ENCODE measurements at regions not wholly inside any gene's neighbourhood (a gene's known extent, or its start where the extent isn't known, plus 50 kb on each side); places are given as distances from the start of the nearest gene placed in this dataset.
A peak's percentile ranks its signal among the peaks of the same experiment; 100 is the strongest.
"Not testable (repeated sequence)": the region's sequence is repeated elsewhere in the genome, so short reads cannot be mapped to it uniquely, and the experiment has no call there.

DNA sequence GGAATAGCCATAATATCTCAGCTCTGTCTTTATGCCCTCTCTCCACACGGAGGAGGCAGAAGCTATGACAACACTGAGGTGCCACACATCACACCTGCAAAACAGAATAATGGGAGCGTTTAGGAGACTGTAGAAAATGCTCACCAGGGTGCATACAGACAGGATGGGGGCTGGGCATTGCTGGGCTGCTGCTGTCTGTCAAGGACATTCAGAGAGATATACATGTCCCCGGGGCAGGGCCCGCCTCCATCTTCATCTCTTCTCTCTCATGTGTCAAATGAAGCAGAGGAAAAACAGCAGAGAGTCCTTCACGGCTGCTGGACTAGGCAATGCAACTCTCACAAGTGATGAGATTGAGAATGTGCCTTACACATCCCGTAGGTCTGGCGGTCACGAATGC is 65.3 kb upstream of the DHRSX start:
- CTCF ChIA-PET, result no interaction called here
- POLR2A ChIA-PET, result no interaction called here
- WGBS (ENCODE audit: insufficient coverage), result 95% methylated on average over 8 of the region's 8 CpGs

GRCh38 chrX:2561456-2561855 is 60.7 kb upstream of the DHRSX start:
- Histone ChIP-seq H3K4me3 (ENCODE audit: control insufficient read depth in 1 of 7, extremely low read depth in 1 of 7, insufficient read depth in 4 of 7, low read depth in 2 of 7, low read length in 6 of 7) (no peak overlapping the region), H3K27me3 (replicated peaks in 2 of 5; ENCODE audit: control insufficient read depth in 4 of 5, insufficient read depth in 5 of 5, low read length in 4 of 5) (peaks cover 0 to 6% (median 0%) of the 10 kb centered on the region in 5 experiments), H3K36me3 (ENCODE audit: control insufficient read depth in 4 of 4, insufficient read depth in 4 of 4, low read length in 3 of 4) (no peaks in the 10 kb centered on the region), H3K4me1 (ENCODE audit: control extremely low read depth in 1 of 4, control insufficient read depth in 4 of 4, insufficient read depth in 4 of 4, low read length in 3 of 4) (no peaks in the 10 kb centered on the region), H3K27ac (ENCODE audit: insufficient read depth in 1 of 2, low read depth in 1 of 2, low read length in 2 of 2, poor library complexity in 1 of 2, severe bottlenecking in 2 of 2) (no peak overlapping the region), H3K9me3 (ENCODE audit: control extremely low read depth in 1 of 5, control insufficient read depth in 4 of 5, insufficient read depth in 2 of 5, low read depth in 1 of 5, low read length in 4 of 5) (no peaks in the 10 kb centered on the region)
- ChIA-PET CTCF (no interaction called here), POLR2A (no interaction called here)
- peak in 2 of 3 donors; percentile 66 to 75 for DNase-seq
- 30% methylated on average over 4 of the region's 7 CpGs for WGBS (ENCODE audit: insufficient coverage)

More for the DNA sequence above, 65.3 kb upstream of the DHRSX start:
- peaks cover 0 to 5% (median 3%) of the 10 kb centered on the region in 5 experiments for H3K9me3 ChIP-seq (ENCODE audit: control extremely low read depth in 1 of 5, control insufficient read depth in 4 of 5, insufficient read depth in 2 of 5, low read depth in 1 of 5, low read length in 4 of 5)
- DNase-seq, result no peak
- H3K4me1 ChIP-seq (ENCODE audit: control extremely low read depth in 1 of 4, control insufficient read depth in 4 of 4, insufficient read depth in 4 of 4, low read length in 3 of 4), result no peaks in the 10 kb centered on the region
- H3K4me3 ChIP-seq (ENCODE audit: control insufficient read depth in 1 of 7, extremely low read depth in 1 of 7, insufficient read depth in 4 of 7, low read depth in 2 of 7, low read length in 6 of 7), result no peak overlapping the region
- H3K27ac ChIP-seq (ENCODE audit: insufficient read depth in 1 of 2, low read depth in 1 of 2, low read length in 2 of 2, poor library complexity in 1 of 2, severe bottlenecking in 2 of 2), result no peak overlapping the region
- no peaks in the 10 kb centered on the region for H3K27me3 ChIP-seq (replicated peaks in 2 of 5; ENCODE audit: control insufficient read depth in 4 of 5, insufficient read depth in 5 of 5, low read length in 4 of 5)
- no peaks in the 10 kb centered on the region for H3K36me3 ChIP-seq (ENCODE audit: control insufficient read depth in 4 of 4, insufficient read depth in 4 of 4, low read length in 3 of 4)

GRCh38 chrX:2559124-2559523 is 58.3 kb upstream of the DHRSX start:
- no peaks in the 10 kb centered on the region for H3K36me3 ChIP-seq (ENCODE audit: control insufficient read depth in 4 of 4, insufficient read depth in 4 of 4, low read length in 3 of 4)
- 83% methylated on average over 1 of the region's 3 CpGs for WGBS (ENCODE audit: insufficient coverage)
- no peak overlapping the region for H3K27ac ChIP-seq (ENCODE audit: insufficient read depth in 1 of 2, low read depth in 1 of 2, low read length in 2 of 2, poor library complexity in 1 of 2, severe bottlenecking in 2 of 2)
- H3K4me3 ChIP-seq (ENCODE audit: control insufficient read depth in 1 of 7, extremely low read depth in 1 of 7, insufficient read depth in 4 of 7, low read depth in 2 of 7, low read length in 6 of 7), result no peak overlapping the region
- ChIA-PET POLR2A (no interaction called here), CTCF (no interaction called here)
- H3K4me1 ChIP-seq (ENCODE audit: control extremely low read depth in 1 of 4, control insufficient read depth in 4 of 4, insufficient read depth in 4 of 4, low read length in 3 of 4), result no peaks in the 10 kb centered on the region
- DNase-seq, result no peak
- peaks cover 0 to 4% (median 0%) of the 10 kb centered on the region in 5 experiments for H3K9me3 ChIP-seq (ENCODE audit: control extremely low read depth in 1 of 5, control insufficient read depth in 4 of 5, insufficient read depth in 2 of 5, low read depth in 1 of 5, low read length in 4 of 5)
- H3K27me3 ChIP-seq (replicated peaks in 2 of 5; ENCODE audit: control insufficient read depth in 4 of 5, insufficient read depth in 5 of 5, low read length in 4 of 5), result peaks cover 0 to 6% (median 0%) of the 10 kb centered on the region in 5 experiments

DNA sequence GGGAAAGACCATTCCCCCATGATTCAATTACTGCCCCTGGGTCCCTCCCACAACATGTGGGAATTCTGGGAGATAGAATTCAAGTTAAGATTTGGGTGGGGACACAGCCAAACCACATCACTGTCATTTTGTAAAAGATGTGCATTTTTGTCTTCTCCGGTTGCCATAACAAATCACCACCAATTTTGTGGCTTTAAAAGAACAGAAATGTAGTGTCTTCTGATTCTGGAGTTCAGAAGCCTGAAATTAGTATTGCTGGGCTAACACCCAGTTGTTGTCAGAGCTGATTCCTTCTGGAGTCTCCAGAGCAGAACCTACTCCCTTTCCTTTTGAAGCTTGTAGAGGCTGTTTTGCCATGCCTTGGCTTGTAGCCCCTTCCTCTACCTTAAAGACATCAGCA is 54.1 kb upstream of the DHRSX start:
- peaks cover 0 to 4% (median 0%) of the 10 kb centered on the region in 5 experiments for H3K9me3 ChIP-seq (ENCODE audit: control extremely low read depth in 1 of 5, control insufficient read depth in 4 of 5, insufficient read depth in 2 of 5, low read depth in 1 of 5, low read length in 4 of 5)
- H3K27me3 ChIP-seq (replicated peaks in 2 of 5; ENCODE audit: control insufficient read depth in 4 of 5, insufficient read depth in 5 of 5, low read length in 4 of 5), result peaks cover 0 to 6% (median 0%) of the 10 kb centered on the region in 5 experiments
- no peak overlapping the region for H3K27ac ChIP-seq (ENCODE audit: insufficient read depth in 1 of 2, low read depth in 1 of 2, low read length in 2 of 2, poor library complexity in 1 of 2, severe bottlenecking in 2 of 2)
- no peak overlapping the region for H3K4me3 ChIP-seq (ENCODE audit: control insufficient read depth in 1 of 7, extremely low read depth in 1 of 7, insufficient read depth in 4 of 7, low read depth in 2 of 7, low read length in 6 of 7)
- WGBS (ENCODE audit: insufficient coverage), result no CpG with 5 or more reads among the region's 1 CpG
- CTCF ChIA-PET, result no interaction called here
- POLR2A ChIA-PET, result no interaction called here
- peaks cover 0 to 5% (median 0%) of the 10 kb centered on the region in 4 experiments for H3K4me1 ChIP-seq (ENCODE audit: control extremely low read depth in 1 of 4, control insufficient read depth in 4 of 4, insufficient read depth in 4 of 4, low read length in 3 of 4)
- H3K36me3 ChIP-seq (ENCODE audit: control insufficient read depth in 4 of 4, insufficient read depth in 4 of 4, low read length in 3 of 4), result no peaks in the 10 kb centered on the region
- DNase-seq, result no peak

DNA sequence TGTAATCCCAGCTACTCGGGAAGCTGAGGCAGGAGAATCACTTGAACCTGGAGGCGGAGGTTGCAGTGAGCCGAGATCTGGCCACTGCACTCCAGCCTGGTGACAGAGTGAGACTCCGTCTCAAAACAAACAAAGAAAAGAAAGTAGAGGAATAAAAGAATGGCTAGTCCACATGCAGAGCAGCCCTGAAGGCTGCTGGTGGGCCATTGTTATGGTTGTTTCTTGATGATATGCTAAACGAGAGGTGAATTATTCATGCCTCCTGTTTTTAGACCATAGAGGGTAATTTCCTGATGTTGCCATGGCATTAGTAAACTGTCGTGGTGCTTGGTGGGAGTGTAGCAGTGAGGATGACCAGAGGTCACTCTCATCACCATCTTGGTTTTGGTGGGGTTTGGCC is 53.3 kb upstream of the DHRSX start:
- H3K36me3 ChIP-seq (ENCODE audit: control insufficient read depth in 4 of 4, insufficient read depth in 4 of 4, low read length in 3 of 4); H3K4me3 ChIP-seq (ENCODE audit: control insufficient read depth in 1 of 7, extremely low read depth in 1 of 7, insufficient read depth in 4 of 7, low read depth in 2 of 7, low read length in 6 of 7); H3K9me3 ChIP-seq (ENCODE audit: control extremely low read depth in 1 of 5, control insufficient read depth in 4 of 5, insufficient read depth in 2 of 5, low read depth in 1 of 5, low read length in 4 of 5); H3K27me3 ChIP-seq (replicated peaks in 2 of 5; ENCODE audit: control insufficient read depth in 4 of 5, insufficient read depth in 5 of 5, low read length in 4 of 5); H3K27ac ChIP-seq (ENCODE audit: insufficient read depth in 1 of 2, low read depth in 1 of 2, low read length in 2 of 2, poor library complexity in 1 of 2, severe bottlenecking in 2 of 2); DNase-seq; CTCF ChIA-PET; POLR2A ChIA-PET; H3K4me1 ChIP-seq (ENCODE audit: control extremely low read depth in 1 of 4, control insufficient read depth in 4 of 4, insufficient read depth in 4 of 4, low read length in 3 of 4): not testable (repeated sequence)
- WGBS (ENCODE audit: insufficient coverage), result 82% methylated on average over 5 of the region's 6 CpGs

DNA sequence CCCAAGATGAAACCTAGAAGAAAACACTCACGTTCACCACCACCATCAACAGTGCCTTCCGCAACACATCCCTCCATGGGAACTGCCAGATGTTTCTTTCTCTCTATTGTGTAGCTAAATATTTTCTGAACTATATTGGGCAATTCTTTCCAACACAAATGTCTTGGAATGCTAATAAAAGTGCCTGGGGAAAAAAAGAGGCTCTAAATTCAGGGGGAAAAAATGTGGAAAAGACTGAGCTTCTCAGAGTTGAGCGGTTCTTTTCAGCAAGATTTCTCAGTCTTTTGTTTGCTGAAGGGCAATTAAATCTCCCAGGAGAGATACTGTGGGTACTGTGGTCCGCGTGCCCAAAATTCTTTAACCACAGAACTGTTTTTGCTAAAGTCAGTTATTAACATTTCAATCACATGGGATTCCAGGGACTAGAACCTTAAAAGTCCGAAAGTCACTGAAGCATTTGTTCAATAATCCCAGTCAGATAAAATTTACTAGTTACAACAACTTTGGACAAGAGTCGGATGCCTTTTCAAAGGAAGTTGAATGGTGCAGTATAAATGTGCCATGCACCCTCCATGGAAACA is 51.9 kb upstream of the DHRSX start:
- POLR2A ChIA-PET, result no interaction called here
- DNase-seq, result no peak
- no peak overlapping the region for H3K27ac ChIP-seq (ENCODE audit: insufficient read depth in 1 of 2, low read depth in 1 of 2, low read length in 2 of 2, poor library complexity in 1 of 2, severe bottlenecking in 2 of 2)

DNA sequence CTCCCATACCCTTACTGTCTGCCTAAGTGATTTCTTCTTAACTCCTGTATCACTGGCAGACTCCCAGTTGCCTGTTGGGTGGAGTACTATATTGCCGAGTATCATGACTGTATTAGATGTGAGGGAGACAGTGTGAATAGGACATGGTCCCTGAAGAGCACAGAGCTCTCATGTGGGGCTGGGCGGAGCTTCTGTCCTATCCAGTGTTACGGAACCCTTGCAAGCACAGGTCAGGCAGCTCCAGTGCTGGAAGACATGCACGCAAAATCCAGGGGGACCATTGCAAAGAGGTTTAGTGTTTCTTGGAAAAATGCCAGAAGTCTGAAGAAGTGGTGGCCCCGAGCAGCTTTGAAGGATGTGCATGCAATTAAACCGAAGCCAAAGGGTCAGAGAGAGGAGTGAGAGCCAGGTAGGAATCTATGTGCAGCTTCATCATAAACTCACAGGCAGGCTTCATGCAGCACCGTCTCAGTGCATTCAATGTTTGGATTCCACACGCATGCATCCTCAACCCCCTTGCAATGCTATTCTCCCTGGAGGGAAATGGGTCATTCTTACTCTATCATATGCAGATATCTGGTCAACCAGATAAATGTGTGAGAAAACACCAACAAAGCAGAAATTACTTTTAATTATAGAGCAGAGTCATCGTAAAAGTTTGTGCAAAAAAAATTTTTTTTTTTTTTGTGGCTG is 49.7 kb upstream of the DHRSX start:
- POLR2A ChIA-PET, result no interaction called here
- CTCF ChIA-PET, result no interaction called here
- DNase-seq, result no peak
- Histone ChIP-seq H3K4me1 (ENCODE audit: control extremely low read depth in 1 of 4, control insufficient read depth in 4 of 4, insufficient read depth in 4 of 4, low read length in 3 of 4) (peaks cover 0 to 5% (median 0%) of the 10 kb centered on the region in 4 experiments), H3K27me3 (replicated peaks in 2 of 5; ENCODE audit: control insufficient read depth in 4 of 5, insufficient read depth in 5 of 5, low read length in 4 of 5) (no peaks in the 10 kb centered on the region), H3K36me3 (ENCODE audit: control insufficient read depth in 4 of 4, insufficient read depth in 4 of 4, low read length in 3 of 4) (no peaks in the 10 kb centered on the region), H3K27ac (ENCODE audit: insufficient read depth in 1 of 2, low read depth in 1 of 2, low read length in 2 of 2, poor library complexity in 1 of 2, severe bottlenecking in 2 of 2) (no peak overlapping the region), H3K9me3 (ENCODE audit: control extremely low read depth in 1 of 5, control insufficient read depth in 4 of 5, insufficient read depth in 2 of 5, low read depth in 1 of 5, low read length in 4 of 5) (peaks cover 0 to 8% (median 4%) of the 10 kb centered on the region in 5 experiments), H3K4me3 (ENCODE audit: control insufficient read depth in 1 of 7, extremely low read depth in 1 of 7, insufficient read depth in 4 of 7, low read depth in 2 of 7, low read length in 6 of 7) (no peak overlapping the region)
- 95% methylated on average over 6 of the region's 9 CpGs for WGBS (ENCODE audit: insufficient coverage)

More for the DNA sequence above, 51.9 kb upstream of the DHRSX start:
- Histone ChIP-seq H3K4me1 (ENCODE audit: control extremely low read depth in 1 of 4, control insufficient read depth in 4 of 4, insufficient read depth in 4 of 4, low read length in 3 of 4) (peaks cover 0 to 5% (median 0%) of the 10 kb centered on the region in 4 experiments), H3K36me3 (ENCODE audit: control insufficient read depth in 4 of 4, insufficient read depth in 4 of 4, low read length in 3 of 4) (no peaks in the 10 kb centered on the region), H3K9me3 (ENCODE audit: control extremely low read depth in 1 of 5, control insufficient read depth in 4 of 5, insufficient read depth in 2 of 5, low read depth in 1 of 5, low read length in 4 of 5) (peaks cover 0 to 4% (median 0%) of the 10 kb centered on the region in 5 experiments), H3K4me3 (ENCODE audit: control insufficient read depth in 1 of 7, extremely low read depth in 1 of 7, insufficient read depth in 4 of 7, low read depth in 2 of 7, low read length in 6 of 7) (no peak overlapping the region), H3K27me3 (replicated peaks in 2 of 5; ENCODE audit: control insufficient read depth in 4 of 5, insufficient read depth in 5 of 5, low read length in 4 of 5) (peaks cover 0 to 3% (median 0%) of the 10 kb centered on the region in 5 experiments)
- CTCF ChIA-PET, result no interaction called here
- WGBS (ENCODE audit: insufficient coverage), result 52% methylated on average over 2 of the region's 7 CpGs
